ENCODE measurements at regions not wholly inside any gene's neighbourhood (a gene's known extent, or its start where the extent isn't known, plus 50 kb on each side); places are given as distances from the start of the nearest gene placed in this dataset.

DNA sequence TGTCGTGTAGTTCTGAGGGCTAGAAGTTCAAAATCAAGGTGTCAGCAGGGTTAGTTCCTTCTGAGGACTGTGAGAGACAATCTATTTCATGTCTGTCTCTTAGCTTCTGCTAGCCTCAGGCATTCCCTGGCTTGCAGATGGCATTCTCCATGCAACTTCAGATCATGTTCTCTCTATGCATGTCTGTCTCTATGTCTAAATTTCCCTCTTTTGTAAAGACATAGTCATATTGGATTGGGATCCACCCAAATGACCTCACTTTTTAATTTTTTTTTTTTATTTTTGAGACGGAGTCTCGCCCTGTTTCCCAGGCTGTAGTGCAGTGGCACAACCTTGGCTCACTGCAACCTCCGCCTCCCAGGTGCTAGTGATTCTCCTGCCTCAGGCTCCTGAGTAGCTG is 104.6 kb downstream of the RAP2B start:
- POLR2A ChIA-PET: no interaction called here
- CTCF ChIA-PET: no interaction called here
- WGBS (ENCODE audit: insufficient coverage): 100% methylated on average over 1 of the region's 4 CpGs

DNA sequence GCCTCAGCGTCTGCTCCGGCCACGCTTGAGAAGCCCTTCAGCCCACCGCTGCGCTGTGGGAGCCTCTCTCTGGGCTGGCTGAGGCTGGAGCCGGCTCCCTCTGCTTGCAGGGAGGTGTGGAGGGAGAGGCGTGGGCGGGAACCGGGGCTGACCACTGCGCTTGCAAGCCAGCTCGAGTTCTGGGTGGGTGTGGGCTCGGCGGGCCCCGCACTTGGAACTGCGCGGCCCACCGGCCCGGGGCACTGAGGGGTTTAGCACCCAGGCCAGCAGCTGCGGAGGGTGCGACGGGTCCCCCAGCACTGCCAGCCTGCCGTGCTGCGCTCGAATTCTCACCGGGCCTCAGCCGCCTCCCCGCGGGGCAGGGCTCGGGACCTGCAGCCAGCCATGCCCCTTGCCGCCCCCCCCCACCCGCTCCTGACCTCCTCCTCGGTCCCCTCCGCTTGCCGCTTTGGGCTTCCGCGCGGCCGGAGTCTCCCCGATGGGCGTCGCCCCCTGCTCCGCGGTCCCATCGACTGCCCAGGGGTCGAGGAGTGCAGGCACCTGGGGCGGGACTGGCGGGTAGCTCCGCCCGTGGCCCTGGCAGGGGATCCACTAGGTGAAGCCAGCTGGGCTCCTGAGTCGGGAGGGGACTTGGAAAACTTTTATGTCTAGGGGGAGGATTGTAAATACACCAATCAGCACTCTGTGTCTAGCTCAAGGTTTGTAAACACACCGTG is 106.7 kb downstream of the RAP2B start:
- peaks cover 0 to 4% (median 0%) of the 10 kb centered on the region in 5 experiments for H3K9me3 ChIP-seq (ENCODE audit: control extremely low read depth in 1 of 5, control insufficient read depth in 4 of 5, insufficient read depth in 2 of 5, low read depth in 1 of 5, low read length in 4 of 5)
- H3K27ac ChIP-seq (ENCODE audit: insufficient read depth in 1 of 2, low read depth in 1 of 2, low read length in 2 of 2, poor library complexity in 1 of 2, severe bottlenecking in 2 of 2): no peak overlapping the region
- no peak for DNase-seq
- H3K4me1 ChIP-seq (ENCODE audit: control extremely low read depth in 1 of 4, control insufficient read depth in 4 of 4, insufficient read depth in 4 of 4, low read length in 3 of 4): peaks cover 0 to 6% (median 0%) of the 10 kb centered on the region in 4 experiments
- 98% methylated on average over 40 of the region's 51 CpGs for WGBS (ENCODE audit: insufficient coverage)
- no peaks in the 10 kb centered on the region for H3K36me3 ChIP-seq (ENCODE audit: control insufficient read depth in 4 of 4, insufficient read depth in 4 of 4, low read length in 3 of 4)
- no peak overlapping the region for H3K4me3 ChIP-seq (ENCODE audit: control insufficient read depth in 1 of 7, extremely low read depth in 1 of 7, insufficient read depth in 4 of 7, low read depth in 2 of 7, low read length in 6 of 7)
- ChIA-PET CTCF (interaction anchor here (0.5 kb wide), 1 partner anchor 85 kb away, joined by 3 read pairs; no protein-coding TSS in a partner anchor), POLR2A (no interaction called here)
- H3K27me3 ChIP-seq (replicated peaks in 2 of 5; ENCODE audit: control insufficient read depth in 4 of 5, insufficient read depth in 5 of 5, low read length in 4 of 5): no peaks in the 10 kb centered on the region

More for the DNA sequence above, 104.6 kb downstream of the RAP2B start:
- Histone ChIP-seq H3K27me3 (replicated peaks in 2 of 5; ENCODE audit: control insufficient read depth in 4 of 5, insufficient read depth in 5 of 5, low read length in 4 of 5) (no peaks in the 10 kb centered on the region), H3K27ac (ENCODE audit: insufficient read depth in 1 of 2, low read depth in 1 of 2, low read length in 2 of 2, poor library complexity in 1 of 2, severe bottlenecking in 2 of 2) (no peak overlapping the region), H3K4me3 (ENCODE audit: control insufficient read depth in 1 of 7, extremely low read depth in 1 of 7, insufficient read depth in 4 of 7, low read depth in 2 of 7, low read length in 6 of 7) (no peak overlapping the region), H3K36me3 (ENCODE audit: control insufficient read depth in 4 of 4, insufficient read depth in 4 of 4, low read length in 3 of 4) (no peaks in the 10 kb centered on the region), H3K4me1 (ENCODE audit: control extremely low read depth in 1 of 4, control insufficient read depth in 4 of 4, insufficient read depth in 4 of 4, low read length in 3 of 4) (no peaks in the 10 kb centered on the region), H3K9me3 (ENCODE audit: control extremely low read depth in 1 of 5, control insufficient read depth in 4 of 5, insufficient read depth in 2 of 5, low read depth in 1 of 5, low read length in 4 of 5) (peaks cover 0 to 4% (median 0%) of the 10 kb centered on the region in 5 experiments)
- DNase-seq: no peak

DNA sequence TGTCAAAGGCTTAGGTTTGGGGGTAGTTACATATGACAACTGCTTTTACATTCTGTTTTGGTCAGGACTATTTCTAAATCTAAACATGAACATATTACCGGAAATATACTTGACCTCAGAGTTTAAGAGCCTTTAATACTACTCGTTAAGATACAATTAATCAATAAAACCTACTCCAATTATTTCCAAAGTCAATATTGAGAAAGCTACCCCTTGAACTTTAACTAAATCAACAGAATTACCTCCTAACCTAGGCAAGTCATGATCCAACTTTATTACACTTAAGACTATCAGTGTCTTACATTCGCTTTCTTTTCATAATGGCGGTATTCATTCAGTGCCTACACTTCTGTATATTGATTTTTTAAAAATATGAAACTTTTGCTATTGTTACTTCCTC is 107.7 kb downstream of the RAP2B start:
- Histone ChIP-seq H3K4me3 (ENCODE audit: control insufficient read depth in 1 of 7, extremely low read depth in 1 of 7, insufficient read depth in 4 of 7, low read depth in 2 of 7, low read length in 6 of 7) (no peak overlapping the region), H3K36me3 (ENCODE audit: control insufficient read depth in 4 of 4, insufficient read depth in 4 of 4, low read length in 3 of 4) (no peaks in the 10 kb centered on the region), H3K27me3 (replicated peaks in 2 of 5; ENCODE audit: control insufficient read depth in 4 of 5, insufficient read depth in 5 of 5, low read length in 4 of 5) (no peaks in the 10 kb centered on the region), H3K9me3 (ENCODE audit: control extremely low read depth in 1 of 5, control insufficient read depth in 4 of 5, insufficient read depth in 2 of 5, low read depth in 1 of 5, low read length in 4 of 5) (peaks cover 0 to 4% (median 0%) of the 10 kb centered on the region in 5 experiments), H3K4me1 (ENCODE audit: control extremely low read depth in 1 of 4, control insufficient read depth in 4 of 4, insufficient read depth in 4 of 4, low read length in 3 of 4) (peaks cover 0 to 6% (median 0%) of the 10 kb centered on the region in 4 experiments), H3K27ac (ENCODE audit: insufficient read depth in 1 of 2, low read depth in 1 of 2, low read length in 2 of 2, poor library complexity in 1 of 2, severe bottlenecking in 2 of 2) (no peak overlapping the region)
- DNase-seq: no peak
- 83% methylated on average over 1 of the region's 4 CpGs for WGBS (ENCODE audit: insufficient coverage)
- ChIA-PET POLR2A (no interaction called here), CTCF (interaction anchor here (0.9 to 1.1 kb wide), 2 partner anchors 53 to 59 kb away, joined by 3 read pairs; no protein-coding TSS in a partner anchor)

DNA sequence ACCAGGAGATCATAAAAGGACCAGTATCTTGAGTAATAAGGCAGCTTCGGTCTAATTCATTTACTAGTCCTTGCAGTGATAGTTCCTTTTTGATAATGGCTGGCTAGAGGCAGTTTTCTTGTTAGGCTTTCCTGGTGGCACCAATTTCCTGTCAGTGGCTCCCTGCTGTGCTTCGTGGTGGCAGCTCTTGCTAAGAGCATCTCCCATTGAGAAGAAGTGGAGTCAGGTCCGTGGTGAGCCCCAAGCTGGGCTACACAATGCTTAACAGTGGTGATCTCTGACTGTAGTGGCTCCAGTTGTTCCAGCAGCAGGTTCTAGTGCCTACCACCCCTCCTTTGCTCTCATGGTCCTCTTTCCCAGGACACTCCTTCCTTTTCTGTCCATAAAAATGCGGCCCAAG is 111.2 kb downstream of the RAP2B start:
- ChIA-PET CTCF (no interaction called here), POLR2A (interaction anchor here (0.7 kb wide), 1 partner anchor 76 kb away, joined by 3 read pairs; no protein-coding TSS in a partner anchor)
- H3K4me3 ChIP-seq (ENCODE audit: control insufficient read depth in 1 of 7, extremely low read depth in 1 of 7, insufficient read depth in 4 of 7, low read depth in 2 of 7, low read length in 6 of 7): no peak overlapping the region
- H3K4me1 ChIP-seq (ENCODE audit: control extremely low read depth in 1 of 4, control insufficient read depth in 4 of 4, insufficient read depth in 4 of 4, low read length in 3 of 4): peaks cover 0 to 6% (median 0%) of the 10 kb centered on the region in 4 experiments
- H3K36me3 ChIP-seq (ENCODE audit: control insufficient read depth in 4 of 4, insufficient read depth in 4 of 4, low read length in 3 of 4): no peaks in the 10 kb centered on the region
- no peaks in the 10 kb centered on the region for H3K27me3 ChIP-seq (replicated peaks in 2 of 5; ENCODE audit: control insufficient read depth in 4 of 5, insufficient read depth in 5 of 5, low read length in 4 of 5)
- no peak for DNase-seq
- no peak overlapping the region for H3K27ac ChIP-seq (ENCODE audit: insufficient read depth in 1 of 2, low read depth in 1 of 2, low read length in 2 of 2, poor library complexity in 1 of 2, severe bottlenecking in 2 of 2)
- no peaks in the 10 kb centered on the region for H3K9me3 ChIP-seq (ENCODE audit: control extremely low read depth in 1 of 5, control insufficient read depth in 4 of 5, insufficient read depth in 2 of 5, low read depth in 1 of 5, low read length in 4 of 5)
- 89% methylated on average over 3 of the region's 4 CpGs for WGBS (ENCODE audit: insufficient coverage)

DNA sequence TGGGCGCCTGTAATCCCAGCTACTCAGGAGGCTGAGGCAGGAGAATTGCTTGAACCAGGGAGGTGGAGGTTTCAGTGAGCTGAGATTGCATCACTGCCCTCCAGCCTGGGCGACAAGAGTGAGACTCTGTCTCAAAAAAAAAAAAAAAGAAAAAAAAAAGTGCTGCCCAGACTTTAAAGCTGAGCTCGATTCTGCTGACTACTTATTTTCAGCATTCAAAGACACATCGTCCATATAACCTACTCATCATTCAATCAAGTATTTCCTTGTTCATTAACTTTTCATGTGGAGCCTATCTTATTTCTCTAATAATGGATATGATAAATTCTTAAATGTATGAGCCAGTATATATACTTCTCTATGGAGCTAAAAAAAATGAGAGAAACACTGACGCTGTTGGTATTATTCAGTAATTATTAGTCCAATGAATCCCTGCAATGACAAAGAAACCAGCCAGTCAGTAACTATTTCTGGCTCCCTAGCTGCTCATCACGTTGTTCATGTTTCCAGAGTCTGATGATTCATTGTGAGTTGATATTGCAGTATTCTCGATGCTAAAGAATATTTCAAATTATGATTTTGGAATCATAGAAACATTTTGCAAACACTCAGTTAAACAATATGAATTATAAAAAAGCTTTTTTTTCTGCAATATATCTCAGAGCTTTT is 111.9 kb downstream of the RAP2B start:
- WGBS (ENCODE audit: insufficient coverage): 100% methylated on average over 1 of the region's 7 CpGs
- POLR2A ChIA-PET: interaction anchor here (0.7 kb wide), 1 partner anchor 75 kb away, joined by 3 read pairs; no protein-coding TSS in a partner anchor
- CTCF ChIA-PET: no interaction called here
- Histone ChIP-seq H3K4me1 (ENCODE audit: control extremely low read depth in 1 of 4, control insufficient read depth in 4 of 4, insufficient read depth in 4 of 4, low read length in 3 of 4) (peaks cover 0 to 6% (median 0%) of the 10 kb centered on the region in 4 experiments), H3K9me3 (ENCODE audit: control extremely low read depth in 1 of 5, control insufficient read depth in 4 of 5, insufficient read depth in 2 of 5, low read depth in 1 of 5, low read length in 4 of 5) (no peaks in the 10 kb centered on the region), H3K27me3 (replicated peaks in 2 of 5; ENCODE audit: control insufficient read depth in 4 of 5, insufficient read depth in 5 of 5, low read length in 4 of 5) (no peaks in the 10 kb centered on the region), H3K4me3 (ENCODE audit: control insufficient read depth in 1 of 7, extremely low read depth in 1 of 7, insufficient read depth in 4 of 7, low read depth in 2 of 7, low read length in 6 of 7) (no peak overlapping the region), H3K36me3 (ENCODE audit: control insufficient read depth in 4 of 4, insufficient read depth in 4 of 4, low read length in 3 of 4) (no peaks in the 10 kb centered on the region), H3K27ac (ENCODE audit: insufficient read depth in 1 of 2, low read depth in 1 of 2, low read length in 2 of 2, poor library complexity in 1 of 2, severe bottlenecking in 2 of 2) (no peak overlapping the region)
- no peak for DNase-seq

DNA sequence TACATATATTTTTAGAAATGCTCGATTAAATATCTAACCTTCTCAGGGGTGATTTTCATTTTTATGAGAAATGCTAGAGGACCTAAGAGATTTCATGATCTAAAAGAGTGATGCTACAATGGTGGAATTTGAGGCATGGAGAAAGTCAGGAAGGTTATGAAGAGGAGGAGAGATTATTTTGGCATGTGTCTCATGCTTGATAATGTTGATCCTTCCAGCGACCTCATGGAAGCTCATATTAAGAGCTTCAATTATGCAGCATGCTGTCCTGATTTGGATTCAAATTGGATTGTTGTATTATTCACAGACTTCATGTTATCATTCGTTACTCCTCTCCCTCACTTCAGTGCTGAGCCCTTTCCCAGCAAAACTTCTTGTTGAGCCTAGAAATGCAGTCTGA is 112.5 kb downstream of the RAP2B start:
- H3K36me3 ChIP-seq (ENCODE audit: control insufficient read depth in 4 of 4, insufficient read depth in 4 of 4, low read length in 3 of 4): no peaks in the 10 kb centered on the region
- H3K4me3 ChIP-seq (ENCODE audit: control insufficient read depth in 1 of 7, extremely low read depth in 1 of 7, insufficient read depth in 4 of 7, low read depth in 2 of 7, low read length in 6 of 7): no peak overlapping the region
- no peaks in the 10 kb centered on the region for H3K27me3 ChIP-seq (replicated peaks in 2 of 5; ENCODE audit: control insufficient read depth in 4 of 5, insufficient read depth in 5 of 5, low read length in 4 of 5)
- whole genome bisulfite sequencing (ENCODE audit: insufficient coverage): 100% methylated on average over 2 of the region's 3 CpGs
- no peak for DNase-seq
- peaks cover 0 to 6% (median 0%) of the 10 kb centered on the region in 4 experiments for H3K4me1 ChIP-seq (ENCODE audit: control extremely low read depth in 1 of 4, control insufficient read depth in 4 of 4, insufficient read depth in 4 of 4, low read length in 3 of 4)
- POLR2A ChIA-PET: no interaction called here
- H3K27ac ChIP-seq (ENCODE audit: insufficient read depth in 1 of 2, low read depth in 1 of 2, low read length in 2 of 2, poor library complexity in 1 of 2, severe bottlenecking in 2 of 2): no peak overlapping the region
- CTCF ChIA-PET: no interaction called here
- H3K9me3 ChIP-seq (ENCODE audit: control extremely low read depth in 1 of 5, control insufficient read depth in 4 of 5, insufficient read depth in 2 of 5, low read depth in 1 of 5, low read length in 4 of 5): no peaks in the 10 kb centered on the region

DNA sequence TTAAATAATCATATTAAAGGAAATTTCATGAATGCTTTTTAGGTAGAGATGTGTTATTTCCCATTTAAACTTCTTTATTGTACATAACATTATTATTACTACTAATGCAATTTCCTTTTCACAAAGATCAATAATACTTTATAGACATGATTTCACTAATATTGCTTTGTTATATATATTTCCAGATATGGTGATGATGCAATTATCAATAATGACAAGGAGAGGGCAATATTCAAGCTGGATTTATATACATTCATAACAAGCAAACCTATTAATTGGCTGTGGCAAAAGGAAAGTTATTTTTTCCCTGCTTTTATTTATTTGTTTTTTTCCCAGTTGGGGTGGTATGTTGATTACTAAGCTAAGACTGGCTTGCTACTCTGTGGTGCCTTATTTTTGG is 113.5 kb downstream of the RAP2B start:
- Histone ChIP-seq H3K36me3 (ENCODE audit: control insufficient read depth in 4 of 4, insufficient read depth in 4 of 4, low read length in 3 of 4) (no peaks in the 10 kb centered on the region), H3K4me1 (ENCODE audit: control extremely low read depth in 1 of 4, control insufficient read depth in 4 of 4, insufficient read depth in 4 of 4, low read length in 3 of 4) (peaks cover 0 to 6% (median 0%) of the 10 kb centered on the region in 4 experiments), H3K27ac (ENCODE audit: insufficient read depth in 1 of 2, low read depth in 1 of 2, low read length in 2 of 2, poor library complexity in 1 of 2, severe bottlenecking in 2 of 2) (no peak overlapping the region), H3K27me3 (replicated peaks in 2 of 5; ENCODE audit: control insufficient read depth in 4 of 5, insufficient read depth in 5 of 5, low read length in 4 of 5) (no peaks in the 10 kb centered on the region), H3K4me3 (ENCODE audit: control insufficient read depth in 1 of 7, extremely low read depth in 1 of 7, insufficient read depth in 4 of 7, low read depth in 2 of 7, low read length in 6 of 7) (no peak overlapping the region), H3K9me3 (ENCODE audit: control extremely low read depth in 1 of 5, control insufficient read depth in 4 of 5, insufficient read depth in 2 of 5, low read depth in 1 of 5, low read length in 4 of 5) (no peaks in the 10 kb centered on the region)
- no peak for DNase-seq
- ChIA-PET POLR2A (no interaction called here), CTCF (no interaction called here)
